Peyer's patch (tissue), 4 donors: ENCODE measurements at regions not wholly inside any gene's neighbourhood (a gene's known extent, or its start where the extent isn't known, plus 50 kb on each side); places are given as distances from the start of the nearest gene placed in this dataset.

Experiments
- CTCF ChIP-seq, 6 experiments: fragments of 450-650 bp in 4 of 6; fragments of 200-600 bp in 2 of 6; sonication (generic) in 1 of 6; IDR thresholded peaks; one replicate each; pipeline ENCODE4 v1.5.1; 2017 to 2019; ENCODE audit warnings: antibody characterized with exemption in 6 of 6, mild to moderate bottlenecking in 3 of 6, moderate library complexity in 1 of 6
- POLR2A ChIP-seq, 2 donors: fragments of 450-650 bp; IDR thresholded peaks; one replicate each; pipeline ENCODE4 v1.5.1; 2017; ENCODE audit warnings: antibody characterized with exemption in 2 of 2, mild to moderate bottlenecking in 2 of 2, moderate library complexity in 2 of 2

DNA sequence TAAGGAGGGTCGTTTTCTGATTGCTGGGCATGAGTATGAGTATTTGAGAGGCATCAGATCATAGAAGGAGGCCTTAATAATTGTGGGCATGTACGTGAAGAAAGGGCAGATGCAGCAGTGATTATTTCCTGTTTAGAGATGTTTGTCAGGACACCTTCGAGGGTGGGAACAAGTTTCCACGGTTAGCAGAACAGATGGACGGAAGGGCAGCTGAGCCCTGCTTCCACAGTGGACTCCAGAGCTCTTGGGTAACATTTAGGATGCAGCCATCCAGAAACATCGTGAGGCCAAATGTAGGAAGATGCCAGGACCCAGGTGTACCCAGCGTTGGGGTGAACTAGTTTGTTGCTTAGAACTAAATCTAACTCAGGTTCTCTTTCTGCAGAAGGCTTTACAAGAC lies 231.3 kb upstream of the FAT1 start:
- no peak for TF ChIP-seq CTCF (IDR thresholded peaks at IDR 0.05)
- no peak for TF ChIP-seq POLR2A (IDR thresholded peaks at IDR 0.05)
